HepG2 (cell line): ENCODE measurements at regions not wholly inside any gene's neighbourhood (a gene's known extent, or its start where the extent isn't known, plus 50 kb on each side); places are given as distances from the start of the nearest gene placed in this dataset.

ENCODE experiments used
- CEBPB ChIP-seq: IDR thresholded peaks from 2 replicates; pipeline ENCODE4 v1.6.1; 2011; ENCODE audit warnings: low read depth, low read length, improper control_type of control experiment, borderline replicate concordance
- FOXK2 ChIP-seq: fragments of 450-650 bp; IDR thresholded peaks from 2 replicates; pipeline ENCODE4 v1.6.1; 2016
- GPBP1L1 ChIP-seq: sonication (generic); formaldehyde crosslinking; IDR thresholded peaks from 2 replicates; pipeline ENCODE4 v1.5.0; 2020; ENCODE audit warnings: mild to moderate bottlenecking, missing genetic modification reagents
- SKI ChIP-seq: fragments of 450-650 bp; IDR thresholded peaks from one replicate; pipeline ENCODE4 v1.6.1; 2018; ENCODE audit warnings: mild to moderate bottlenecking; ENCODE audit not compliant: partially characterized antibody
- XBP1 ChIP-seq: sonication (generic); formaldehyde crosslinking; IDR thresholded peaks from 2 replicates; pipeline ENCODE4 v1.5.0; 2020; ENCODE audit warnings: missing genetic modification reagents
- ZFYVE20 ChIP-seq: sonication (generic); formaldehyde crosslinking; IDR thresholded peaks from 2 replicates; pipeline ENCODE4 v1.8.0; 2023; ENCODE audit warnings: low read depth, mild to moderate bottlenecking, moderate library complexity, missing genetic modification reagents, borderline replicate concordance
- ZNF207 ChIP-seq: fragments of 450-650 bp; IDR thresholded peaks from 2 replicates; pipeline ENCODE4 v1.6.1; 2016; ENCODE audit warnings: antibody characterized with exemption, borderline replicate concordance
- ZNF275 ChIP-seq: sonication (generic); formaldehyde crosslinking; IDR thresholded peaks from 2 replicates; pipeline ENCODE4 v1.8.0; 2022; ENCODE audit warnings: missing genetic modification reagents, mild to moderate bottlenecking, inconsistent platforms, borderline replicate concordance
- ZNF761 ChIP-seq: sonication (generic); formaldehyde crosslinking; conservative IDR thresholded peaks from 2 replicates; pipeline ENCODE4 v1.4.0; 2020; ENCODE audit warnings: mild to moderate bottlenecking, missing genetic modification reagents
- TF ChIP-seq, protein P1 (sequence below): sonication (generic); formaldehyde crosslinking; IDR thresholded peaks from 2 replicates; pipeline ENCODE4 v1.9.0; 2022; ENCODE audit warnings: low read depth, missing genetic modification reagents
- TF ChIP-seq, protein P2 (sequence below): sonication (generic); formaldehyde crosslinking; IDR thresholded peaks from 2 replicates; pipeline ENCODE4 v1.5.1; 2020; ENCODE audit warnings: mild to moderate bottlenecking, missing genetic modification reagents
- TF ChIP-seq, protein P3 (sequence below): sonication (generic); formaldehyde crosslinking; IDR thresholded peaks from 2 replicates; pipeline ENCODE4 v1.4.0; 2020; ENCODE audit warnings: missing genetic modification reagents
- TF ChIP-seq, protein P4 (sequence below): sonication (generic); formaldehyde crosslinking; IDR thresholded peaks from 2 replicates; pipeline ENCODE4 v1.4.0; 2020; ENCODE audit warnings: mild to moderate bottlenecking, missing genetic modification reagents
- TF ChIP-seq, protein P5 (sequence below): sonication (generic); formaldehyde crosslinking; IDR thresholded peaks from 2 replicates; pipeline ENCODE4 v1.4.0; 2020; ENCODE audit warnings: missing genetic modification reagents, borderline replicate concordance

GRCh38 chr6:37099442-37099841, 70.5 kb upstream of the PIM1 start (continued):
- TF ChIP-seq GPBP1L1 (CRISPR knock-in tag) (no peak), ZFYVE20 (CRISPR knock-in tag) (no peak), ZNF275 (no peak), FOXK2 (no peak), ZNF761 (CRISPR knock-in tag) (no peak), SKI (peak; percentile 30), XBP1 (CRISPR knock-in tag) (no peak), CEBPB (peak; percentile 93), ZNF207 (no peak)
- TF ChIP-seq, protein P1, sequence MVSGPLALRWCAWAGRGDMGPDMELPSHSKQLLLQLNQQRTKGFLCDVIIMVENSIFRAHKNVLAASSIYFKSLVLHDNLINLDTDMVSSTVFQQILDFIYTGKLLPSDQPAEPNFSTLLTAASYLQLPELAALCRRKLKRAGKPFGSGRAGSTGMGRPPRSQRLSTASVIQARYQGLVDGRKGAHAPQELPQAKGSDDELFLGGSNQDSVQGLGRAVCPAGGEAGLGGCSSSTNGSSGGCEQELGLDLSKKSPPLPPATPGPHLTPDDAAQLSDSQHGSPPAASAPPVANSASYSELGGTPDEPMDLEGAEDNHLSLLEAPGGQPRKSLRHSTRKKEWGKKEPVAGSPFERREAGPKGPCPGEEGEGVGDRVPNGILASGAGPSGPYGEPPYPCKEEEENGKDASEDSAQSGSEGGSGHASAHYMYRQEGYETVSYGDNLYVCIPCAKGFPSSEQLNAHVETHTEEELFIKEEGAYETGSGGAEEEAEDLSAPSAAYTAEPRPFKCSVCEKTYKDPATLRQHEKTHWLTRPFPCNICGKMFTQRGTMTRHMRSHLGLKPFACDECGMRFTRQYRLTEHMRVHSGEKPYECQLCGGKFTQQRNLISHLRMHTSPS (CRISPR knock-in tag), result peak; percentile 65; the same call in 1 of the 2 replicates
- TF ChIP-seq, protein P2, sequence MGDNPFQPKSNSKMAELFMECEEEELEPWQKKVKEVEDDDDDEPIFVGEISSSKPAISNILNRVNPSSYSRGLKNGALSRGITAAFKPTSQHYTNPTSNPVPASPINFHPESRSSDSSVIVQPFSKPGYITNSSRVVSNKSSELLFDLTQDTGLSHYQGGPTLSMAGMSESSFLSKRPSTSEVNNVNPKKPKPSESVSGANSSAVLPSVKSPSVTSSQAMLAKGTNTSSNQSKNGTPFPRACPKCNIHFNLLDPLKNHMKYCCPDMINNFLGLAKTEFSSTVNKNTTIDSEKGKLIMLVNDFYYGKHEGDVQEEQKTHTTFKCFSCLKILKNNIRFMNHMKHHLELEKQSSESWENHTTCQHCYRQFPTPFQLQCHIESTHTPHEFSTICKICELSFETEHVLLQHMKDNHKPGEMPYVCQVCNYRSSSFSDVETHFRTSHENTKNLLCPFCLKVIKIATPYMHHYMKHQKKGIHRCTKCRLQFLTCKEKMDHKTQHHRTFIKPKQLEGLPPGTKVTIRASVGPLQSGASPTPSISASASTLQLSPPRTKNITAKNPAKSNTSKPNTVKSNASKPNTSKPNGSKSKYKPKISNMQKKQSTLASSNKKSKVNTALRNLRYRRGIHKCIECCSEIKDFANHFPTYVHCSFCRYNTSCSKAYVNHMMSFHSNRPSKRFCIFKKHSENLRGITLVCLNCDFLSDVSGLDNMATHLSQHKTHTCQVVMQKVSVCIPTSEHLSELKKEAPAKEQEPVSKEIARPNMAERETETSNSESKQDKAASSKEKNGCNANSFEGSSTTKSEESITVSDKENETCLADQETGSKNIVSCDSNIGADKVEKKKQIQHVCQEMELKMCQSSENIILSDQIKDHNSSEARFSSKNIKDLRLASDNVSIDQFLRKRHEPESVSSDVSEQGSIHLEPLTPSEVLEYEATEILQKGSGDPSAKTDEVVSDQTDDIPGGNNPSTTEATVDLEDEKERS (CRISPR knock-in tag), result no peak
- TF ChIP-seq, protein P3, sequence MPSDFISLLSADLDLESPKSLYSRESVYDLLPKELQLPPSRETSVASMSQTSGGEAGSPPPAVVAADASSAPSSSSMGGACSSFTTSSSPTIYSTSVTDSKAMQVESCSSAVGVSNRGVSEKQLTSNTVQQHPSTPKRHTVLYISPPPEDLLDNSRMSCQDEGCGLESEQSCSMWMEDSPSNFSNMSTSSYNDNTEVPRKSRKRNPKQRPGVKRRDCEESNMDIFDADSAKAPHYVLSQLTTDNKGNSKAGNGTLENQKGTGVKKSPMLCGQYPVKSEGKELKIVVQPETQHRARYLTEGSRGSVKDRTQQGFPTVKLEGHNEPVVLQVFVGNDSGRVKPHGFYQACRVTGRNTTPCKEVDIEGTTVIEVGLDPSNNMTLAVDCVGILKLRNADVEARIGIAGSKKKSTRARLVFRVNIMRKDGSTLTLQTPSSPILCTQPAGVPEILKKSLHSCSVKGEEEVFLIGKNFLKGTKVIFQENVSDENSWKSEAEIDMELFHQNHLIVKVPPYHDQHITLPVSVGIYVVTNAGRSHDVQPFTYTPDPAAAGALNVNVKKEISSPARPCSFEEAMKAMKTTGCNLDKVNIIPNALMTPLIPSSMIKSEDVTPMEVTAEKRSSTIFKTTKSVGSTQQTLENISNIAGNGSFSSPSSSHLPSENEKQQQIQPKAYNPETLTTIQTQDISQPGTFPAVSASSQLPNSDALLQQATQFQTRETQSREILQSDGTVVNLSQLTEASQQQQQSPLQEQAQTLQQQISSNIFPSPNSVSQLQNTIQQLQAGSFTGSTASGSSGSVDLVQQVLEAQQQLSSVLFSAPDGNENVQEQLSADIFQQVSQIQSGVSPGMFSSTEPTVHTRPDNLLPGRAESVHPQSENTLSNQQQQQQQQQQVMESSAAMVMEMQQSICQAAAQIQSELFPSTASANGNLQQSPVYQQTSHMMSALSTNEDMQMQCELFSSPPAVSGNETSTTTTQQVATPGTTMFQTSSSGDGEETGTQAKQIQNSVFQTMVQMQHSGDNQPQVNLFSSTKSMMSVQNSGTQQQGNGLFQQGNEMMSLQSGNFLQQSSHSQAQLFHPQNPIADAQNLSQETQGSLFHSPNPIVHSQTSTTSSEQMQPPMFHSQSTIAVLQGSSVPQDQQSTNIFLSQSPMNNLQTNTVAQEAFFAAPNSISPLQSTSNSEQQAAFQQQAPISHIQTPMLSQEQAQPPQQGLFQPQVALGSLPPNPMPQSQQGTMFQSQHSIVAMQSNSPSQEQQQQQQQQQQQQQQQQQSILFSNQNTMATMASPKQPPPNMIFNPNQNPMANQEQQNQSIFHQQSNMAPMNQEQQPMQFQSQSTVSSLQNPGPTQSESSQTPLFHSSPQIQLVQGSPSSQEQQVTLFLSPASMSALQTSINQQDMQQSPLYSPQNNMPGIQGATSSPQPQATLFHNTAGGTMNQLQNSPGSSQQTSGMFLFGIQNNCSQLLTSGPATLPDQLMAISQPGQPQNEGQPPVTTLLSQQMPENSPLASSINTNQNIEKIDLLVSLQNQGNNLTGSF (CRISPR knock-in tag), result no peak
- TF ChIP-seq, protein P4, sequence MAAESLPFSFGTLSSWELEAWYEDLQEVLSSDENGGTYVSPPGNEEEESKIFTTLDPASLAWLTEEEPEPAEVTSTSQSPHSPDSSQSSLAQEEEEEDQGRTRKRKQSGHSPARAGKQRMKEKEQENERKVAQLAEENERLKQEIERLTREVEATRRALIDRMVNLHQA, result no peak
- TF ChIP-seq, protein P5, sequence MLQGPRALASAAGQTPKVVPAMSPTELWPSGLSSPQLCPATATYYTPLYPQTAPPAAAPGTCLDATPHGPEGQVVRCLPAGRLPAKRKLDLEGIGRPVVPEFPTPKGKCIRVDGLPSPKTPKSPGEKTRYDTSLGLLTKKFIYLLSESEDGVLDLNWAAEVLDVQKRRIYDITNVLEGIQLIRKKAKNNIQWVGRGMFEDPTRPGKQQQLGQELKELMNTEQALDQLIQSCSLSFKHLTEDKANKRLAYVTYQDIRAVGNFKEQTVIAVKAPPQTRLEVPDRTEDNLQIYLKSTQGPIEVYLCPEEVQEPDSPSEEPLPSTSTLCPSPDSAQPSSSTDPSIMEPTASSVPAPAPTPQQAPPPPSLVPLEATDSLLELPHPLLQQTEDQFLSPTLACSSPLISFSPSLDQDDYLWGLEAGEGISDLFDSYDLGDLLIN (CRISPR knock-in tag), result no peak
